A204.1 (cell line): ENCODE measurements at regions not wholly inside any gene's neighbourhood (a gene's known extent, or its start where the extent isn't known, plus 50 kb on each side); places are given as distances from the start of the nearest gene placed in this dataset.

Source experiments
- FAIRE-seq: peaks from 2 replicates; lab custom pipeline; 2012; peaks lifted over from hg19 to GRCh38; lab: Jason Lieb, UNC

DNA sequence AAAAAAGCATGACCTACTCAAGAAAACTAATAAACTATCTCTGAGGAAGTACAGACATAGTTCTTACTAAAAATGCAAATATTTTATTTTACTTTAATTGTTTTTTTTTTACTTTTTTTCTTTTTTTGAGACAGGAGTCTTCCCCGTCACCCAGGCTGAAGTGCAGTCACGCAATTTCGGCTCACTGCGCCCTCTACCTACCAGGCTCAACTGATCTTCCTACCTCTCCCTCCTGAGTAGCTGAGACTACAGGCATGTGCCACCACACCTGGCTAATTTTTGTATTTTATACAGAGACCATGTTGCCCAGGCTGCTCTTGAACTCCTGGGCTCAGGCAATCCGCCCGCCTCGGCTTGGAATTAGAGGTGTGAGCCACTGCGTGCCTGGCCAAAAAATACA is 1263.1 kb downstream of the KCNT2 start:
- no peak for FAIRE-seq

GRCh38 chr1:195337646-195338045 is 1270.6 kb downstream of the KCNT2 start:
- no peak for FAIRE-seq

DNA sequence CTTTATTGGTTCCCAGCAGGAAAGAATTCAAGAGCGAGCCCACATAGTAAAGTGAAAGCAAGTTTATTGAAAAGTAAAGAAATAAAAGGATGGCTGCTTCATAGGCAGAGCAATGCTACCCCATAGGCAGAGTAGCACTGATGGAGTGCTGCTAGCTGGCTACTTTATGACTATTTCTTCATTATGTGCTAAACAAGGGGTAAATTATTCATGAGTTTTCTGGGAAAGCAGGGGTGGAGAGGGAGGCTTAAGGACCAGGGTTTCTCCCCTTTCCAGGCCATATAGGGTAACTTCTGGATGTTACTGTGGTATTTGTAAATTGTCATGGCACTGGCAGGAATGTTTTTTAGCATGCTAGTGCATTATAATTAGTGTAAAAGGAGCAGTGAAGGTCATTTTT is 1271.4 kb downstream of the KCNT2 start:
- no peak for FAIRE-seq

GRCh38 chr1:195335541-195335940 is 1272.7 kb downstream of the KCNT2 start:
- no peak for FAIRE-seq

DNA sequence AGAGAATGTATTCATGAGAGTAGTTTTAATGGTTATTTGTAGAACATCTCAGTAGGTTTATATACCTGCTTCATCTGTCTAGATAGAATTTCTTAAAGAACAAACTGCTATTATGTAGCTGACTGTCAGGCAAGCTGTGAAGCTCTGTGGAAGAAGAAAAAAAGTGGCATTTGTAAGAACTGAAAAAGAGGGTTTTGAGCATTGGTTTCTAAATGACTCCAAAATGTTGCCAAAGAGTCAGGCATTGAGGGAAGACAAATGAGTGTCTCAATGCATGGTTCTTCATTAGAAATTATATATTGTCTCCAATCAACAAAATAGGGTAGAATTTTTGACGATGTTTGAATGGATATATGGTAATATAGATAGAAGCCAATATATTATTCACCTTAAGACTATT is 1276.1 kb downstream of the KCNT2 start:
- FAIRE-seq = no peak

DNA sequence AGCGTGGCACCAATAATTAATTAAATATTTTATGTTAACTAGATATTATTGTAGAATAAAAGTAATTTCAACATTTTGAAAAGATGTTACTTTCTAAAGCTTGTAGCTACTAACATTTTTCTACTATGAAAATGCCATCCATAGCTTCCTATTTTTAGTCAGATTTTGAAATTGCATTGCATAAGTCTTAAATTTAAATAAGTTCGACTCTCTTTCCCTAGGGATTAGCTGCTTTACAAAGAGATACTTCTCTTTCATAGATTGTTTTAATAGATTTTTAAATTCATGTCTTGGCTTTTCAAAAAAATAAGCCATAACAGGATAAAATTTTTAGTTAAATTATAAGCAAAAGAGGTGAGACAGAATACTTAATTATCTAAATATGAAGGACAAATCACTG is 1279.6 kb downstream of the KCNT2 start:
- no peak for FAIRE-seq

GRCh38 chr1:195328102-195328501 is 1280.1 kb downstream of the KCNT2 start:
- FAIRE-seq = no peak

DNA sequence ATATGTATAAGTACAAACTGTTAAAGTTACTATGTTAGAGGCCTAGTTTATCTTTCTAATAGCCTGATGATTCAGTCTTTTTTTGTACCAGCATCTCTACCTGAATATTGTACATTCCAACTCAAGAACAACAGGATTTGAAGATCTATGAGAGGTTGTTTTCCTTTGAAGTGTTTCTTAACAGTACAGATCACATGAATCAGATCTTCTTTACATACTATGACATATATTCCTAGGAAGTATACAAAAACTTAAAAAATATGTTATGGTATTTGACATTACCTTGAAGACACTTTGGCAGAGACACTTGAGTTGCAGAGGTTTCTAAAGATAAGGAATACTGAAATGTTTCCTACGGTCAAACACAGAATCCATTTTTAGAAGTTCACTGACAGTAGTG is 1280.9 kb downstream of the KCNT2 start:
- FAIRE-seq = no peak

DNA sequence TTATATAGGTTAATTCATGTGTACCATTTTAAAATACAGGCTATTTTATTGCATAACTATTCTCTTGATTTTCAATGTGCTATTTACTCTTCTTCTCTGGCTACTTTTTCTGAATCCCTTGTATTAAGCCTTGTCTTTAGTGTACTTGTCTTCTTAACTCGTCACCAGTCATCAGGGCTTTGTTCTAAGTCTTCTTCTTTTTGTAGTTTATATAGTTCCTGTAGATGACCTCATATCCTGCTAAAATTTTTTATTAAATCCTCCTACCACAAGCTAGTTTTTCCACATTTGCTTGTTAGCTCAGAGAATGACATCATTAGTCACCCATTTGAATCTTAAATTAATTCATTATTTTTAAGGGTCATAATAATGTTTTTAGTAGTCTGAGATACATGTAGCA is 1281.9 kb downstream of the KCNT2 start:
- FAIRE-seq = no peak

DNA sequence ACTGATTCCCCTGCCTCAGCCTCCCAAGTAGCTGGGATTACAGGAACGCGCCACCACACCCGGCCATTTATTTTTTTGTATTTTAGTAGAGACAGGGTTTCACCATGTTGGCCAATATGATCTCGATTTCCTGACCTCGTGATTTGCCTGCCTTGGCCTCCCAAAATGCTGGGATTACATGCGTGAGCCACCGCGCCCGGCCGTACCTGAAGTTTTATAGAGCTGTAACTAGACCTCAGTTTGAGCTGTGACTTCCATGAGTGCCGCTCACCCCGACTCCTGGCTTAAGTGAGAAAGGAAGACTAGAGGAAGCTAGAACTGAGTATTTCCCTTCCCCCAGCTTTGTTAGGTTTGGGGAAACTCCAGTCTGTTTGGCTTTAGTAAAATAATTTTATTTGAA is 1283.1 kb downstream of the KCNT2 start:
- no peak for FAIRE-seq

GRCh38 chr1:195306281-195306680 is 1302.0 kb downstream of the KCNT2 start:
- FAIRE-seq = no peak

DNA sequence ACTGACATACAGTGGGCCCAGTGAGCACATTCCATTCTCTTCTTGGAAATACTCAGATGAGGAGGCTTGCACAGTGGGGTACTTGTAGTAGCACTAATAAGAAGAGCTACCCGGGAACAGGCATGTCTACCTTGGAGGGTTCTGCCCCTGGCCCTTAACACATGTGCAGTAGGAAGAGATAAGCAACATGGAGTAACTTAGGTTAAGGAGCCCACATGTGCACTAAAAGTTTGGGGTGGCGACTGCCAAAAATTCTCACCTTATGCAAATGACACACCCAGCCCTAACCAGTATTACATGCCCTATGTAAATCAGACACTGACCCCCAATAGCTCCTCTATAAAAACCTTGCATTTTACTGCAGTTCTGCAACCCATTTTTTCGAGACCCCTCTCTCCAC is 1313.3 kb downstream of the KCNT2 start:
- FAIRE-seq = no peak

DNA sequence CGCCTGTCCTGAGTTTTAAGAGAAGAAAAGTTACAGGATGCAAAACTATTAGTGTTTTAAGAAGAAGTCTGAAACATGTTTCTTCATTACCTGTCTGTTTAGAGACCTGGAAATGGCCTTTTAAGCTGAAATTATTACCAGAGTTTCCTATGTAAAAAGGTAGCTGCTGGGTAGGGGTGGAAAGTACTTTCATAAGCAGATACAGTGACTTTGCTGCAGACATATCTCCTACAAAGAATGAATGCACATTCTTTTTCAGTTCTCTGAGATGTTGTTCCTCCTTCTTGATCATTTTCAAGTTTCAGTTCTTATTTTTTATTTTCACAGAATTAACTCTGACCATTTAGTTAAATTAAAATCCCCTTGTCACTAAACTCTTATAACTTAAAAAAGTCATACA is 1329.6 kb downstream of the KCNT2 start:
- FAIRE-seq = no peak

GRCh38 chr1:195275710-195276109 is 1332.5 kb downstream of the KCNT2 start:
- no peak for FAIRE-seq

DNA sequence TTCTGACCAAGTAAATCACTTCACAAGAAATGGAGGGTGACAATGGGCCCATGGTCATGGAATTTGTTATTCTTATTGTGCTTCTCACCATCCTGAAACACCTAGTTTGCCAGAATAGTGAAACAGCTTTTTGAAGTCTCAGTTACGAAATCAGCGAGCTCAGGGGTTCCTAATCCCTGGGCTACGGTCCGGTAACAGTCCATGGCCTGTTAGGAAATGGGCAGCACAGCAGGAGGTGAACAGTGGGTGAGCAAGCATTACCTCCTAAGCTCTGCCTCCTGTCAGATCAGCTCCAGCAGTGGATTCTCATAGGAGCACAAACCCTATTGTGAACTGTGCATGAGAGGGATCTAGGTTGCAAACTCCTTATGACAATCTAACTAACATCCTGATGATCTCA is 1356.3 kb downstream of the KCNT2 start:
- no peak for FAIRE-seq

DNA sequence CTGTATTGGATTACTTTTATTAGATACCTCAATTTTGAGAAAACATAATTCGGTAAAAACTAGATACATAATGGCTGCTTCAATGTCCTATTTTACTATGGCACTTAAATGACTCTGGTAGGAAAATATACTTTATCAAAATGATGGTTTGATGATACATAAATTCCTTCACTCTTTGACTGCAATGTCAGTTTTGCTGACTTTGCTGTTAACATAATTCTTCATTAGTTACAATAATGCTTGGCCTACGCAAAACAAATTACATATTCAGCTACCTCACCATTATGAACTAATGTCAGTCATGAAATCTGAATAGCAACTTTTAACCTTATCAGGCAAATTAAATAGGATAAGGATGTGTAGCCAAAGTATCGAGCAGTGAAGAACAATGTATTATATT is 1364.7 kb downstream of the KCNT2 start:
- no peak for FAIRE-seq

DNA sequence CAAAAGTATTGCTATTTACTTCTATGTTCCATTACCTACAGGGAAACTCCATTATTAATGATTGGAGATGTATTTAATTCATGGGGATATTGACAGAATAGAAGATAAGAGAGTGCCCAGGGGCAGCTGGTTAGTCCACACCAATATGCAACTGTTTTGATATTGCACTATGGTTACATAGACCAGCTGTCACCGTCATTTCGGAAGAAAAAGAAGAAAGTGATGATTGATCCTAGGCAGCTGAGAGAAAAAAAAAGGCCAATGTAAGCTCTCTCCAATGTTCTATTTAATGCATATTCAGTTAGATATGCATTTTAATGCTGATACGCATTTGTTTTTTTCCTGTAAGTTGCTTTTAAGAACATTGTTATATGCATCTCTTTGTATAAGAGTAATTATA is 1367.2 kb downstream of the KCNT2 start:
- no peak for FAIRE-seq

DNA sequence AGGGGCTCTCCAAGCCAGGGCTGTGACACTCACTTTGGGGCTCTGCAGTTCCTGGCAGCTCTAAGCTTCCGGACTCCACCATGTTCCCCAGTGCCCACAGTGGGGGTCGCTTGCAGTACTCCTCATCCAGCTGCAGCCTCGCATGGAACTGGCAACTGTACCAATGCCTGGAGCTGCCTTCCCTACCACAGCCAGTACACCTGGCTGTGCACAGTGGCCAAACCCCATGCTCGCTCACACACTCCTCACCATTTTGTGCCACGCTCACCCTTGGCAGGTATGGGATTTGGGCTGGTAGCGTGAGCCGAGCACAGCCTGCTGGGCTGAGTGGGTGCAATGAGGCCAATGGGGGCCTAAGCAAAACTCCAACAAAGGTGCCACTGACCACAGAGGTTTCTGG is 1369.9 kb downstream of the KCNT2 start:
- no peak for FAIRE-seq

GRCh38 chr1:195236991-195237889 is 1371.0 kb downstream of the KCNT2 start:
- no peak for FAIRE-seq

GRCh38 chr1:195218428-195219212 is 1389.6 kb downstream of the KCNT2 start:
- no peak for FAIRE-seq

GRCh38 chr1:195202241-195202640 is 1406.0 kb downstream of the KCNT2 start:
- FAIRE-seq = no peak

- FAIRE-seq = no peak
These were observed 1407.5 kb downstream of the KCNT2 start for GRCh38 chr1:195200772-195201171.

DNA sequence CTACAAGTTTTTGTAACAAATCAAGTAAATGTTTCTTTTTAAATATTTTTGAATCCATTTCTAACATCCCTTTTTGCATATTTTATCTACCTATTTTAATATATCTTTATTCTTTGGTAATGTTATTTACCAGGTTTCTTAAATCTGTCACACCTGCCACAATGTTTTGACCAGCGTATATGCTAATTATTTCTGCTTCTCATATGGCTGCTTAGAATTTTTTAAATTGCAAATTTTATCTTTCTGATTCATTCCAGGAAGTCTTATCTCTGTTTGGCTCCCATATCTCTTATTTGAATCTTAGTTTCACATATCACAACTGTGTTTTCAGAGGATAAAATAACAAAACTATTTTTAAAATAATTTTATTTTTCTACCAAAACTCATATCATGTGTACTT is 1411.1 kb downstream of the KCNT2 start:
- FAIRE-seq = no peak
